HEK293 (cell line): ENCODE measurements at regions not wholly inside any gene's neighbourhood (a gene's known extent, or its start where the extent isn't known, plus 50 kb on each side); places are given as distances from the start of the nearest gene placed in this dataset.

Experiments
- CTCF ChIA-PET: fragments of 350-600 bp; formaldehyde crosslinking; extraction: SDS; loops from one replicate; lab custom pipeline; 2021; ENCODE audit warnings: antibody characterized with exemption; lab: Yijun Ruan, JAX
- POLR2A ChIA-PET: fragments of 300-600 bp; formaldehyde crosslinking; extraction: SDS; loops from one replicate; lab custom pipeline; 2020; ENCODE audit warnings: antibody characterized with exemption, inconsistent platforms; lab: Yijun Ruan, JAX
- H3K27ac ChIP-seq: fragments of 200-500 bp; sonication (Bioruptor generic); 2 replicates; pipeline ENCODE4 v1.5.1; 2014; ENCODE audit warnings: low read depth, low read length, control low read depth, inconsistent platforms; ENCODE audit errors: extremely low read depth
- H3K36me3 ChIP-seq, 2 experiments: fragments of 200-500 bp in 1 of 2; sonication (Bioruptor generic) in 1 of 2; 1 replicate in 1 of 2; 2 replicates in 1 of 2; pipeline ENCODE4 v1.5.1; 2014 to 2017; ENCODE audit warnings: inconsistent platforms in 2 of 2, low read length in 2 of 2; ENCODE audit not compliant: control insufficient read depth in 2 of 2, insufficient read depth in 1 of 2
- H3K4me1 ChIP-seq: fragments of 200-500 bp; sonication (Bioruptor generic); 2 replicates; pipeline ENCODE4 v1.5.1; 2014; ENCODE audit warnings: mild to moderate bottlenecking, low read length, inconsistent platforms; ENCODE audit not compliant: control insufficient read depth, insufficient read depth
- H3K4me3 ChIP-seq: 2 replicates; pipeline ENCODE4 v1.5.1; 2011; ENCODE audit warnings: low read depth, mild to moderate bottlenecking, control low read depth, low read length, moderate library complexity
- H3K9me3 ChIP-seq: fragments of 200-500 bp; sonication (Bioruptor generic); 2 replicates; pipeline ENCODE4 v1.5.1; 2014; ENCODE audit warnings: low read depth, low read length, inconsistent platforms; ENCODE audit not compliant: control insufficient read depth, insufficient read depth
- HOXC10 ChIP-seq: sonication (generic); formaldehyde crosslinking; IDR thresholded peaks from 2 replicates; pipeline ENCODE4 v1.8.1; 2023; ENCODE audit warnings: mild to moderate bottlenecking, missing genetic modification reagents
- PBX3 ChIP-seq: sonication (generic); formaldehyde crosslinking; IDR thresholded peaks from 2 replicates; pipeline ENCODE4 v1.8.1; 2022; ENCODE audit warnings: mild to moderate bottlenecking, moderate library complexity, missing genetic modification reagents
- REPIN1 ChIP-seq: fragments of 450-650 bp; formaldehyde crosslinking; IDR thresholded peaks from 2 replicates; pipeline ENCODE4 v1.5.1; 2017; ENCODE audit warnings: missing biosample characterization, missing genetic modification characterization, low read depth
- YY1 ChIP-seq: fragments of 450-650 bp; formaldehyde crosslinking; IDR thresholded peaks from 2 replicates; pipeline ENCODE4 v1.5.1; 2018; ENCODE audit warnings: missing biosample characterization, missing genetic modification characterization
- ZBTB20 ChIP-seq: fragments of 450-650 bp; formaldehyde crosslinking; IDR thresholded peaks from 2 replicates; pipeline ENCODE4 v1.5.1; 2016; ENCODE audit warnings: missing biosample characterization, missing genetic modification characterization
- ZBTB26 ChIP-seq: fragments of 450-650 bp; formaldehyde crosslinking; optimal IDR thresholded peaks from 2 replicates; pipeline ENCODE3; 2016; ENCODE audit warnings: missing biosample characterization, mild to moderate bottlenecking, missing genetic modification characterization
- ZBTB48 ChIP-seq: fragments of 450-650 bp; formaldehyde crosslinking; IDR thresholded peaks from 2 replicates; pipeline ENCODE4 v1.5.1; 2016; ENCODE audit warnings: missing biosample characterization, missing genetic modification characterization
- ZFHX2 ChIP-seq: fragments of 450-650 bp; formaldehyde crosslinking; conservative IDR thresholded peaks from 2 replicates; pipeline ENCODE4 v1.5.1; 2016; ENCODE audit warnings: missing biosample characterization, missing genetic modification characterization
- ZFP37 ChIP-seq: fragments of 450-650 bp; formaldehyde crosslinking; IDR thresholded peaks from 2 replicates; pipeline ENCODE4 v1.5.1; 2016; ENCODE audit warnings: missing biosample characterization, missing genetic modification characterization
- ZNF157 ChIP-seq: fragments of 450-650 bp; formaldehyde crosslinking; IDR thresholded peaks from 2 replicates; pipeline ENCODE4 v1.5.1; 2016; ENCODE audit warnings: missing biosample characterization, missing genetic modification characterization
- ZNF175 ChIP-seq: fragments of 450-650 bp; formaldehyde crosslinking; IDR thresholded peaks from 2 replicates; pipeline ENCODE4 v1.5.1; 2016; ENCODE audit warnings: missing biosample characterization, missing genetic modification characterization
- ZNF274 ChIP-seq, 2 experiments: fragments of 200-500 bp in 1 of 2; fragments of 450-650 bp in 1 of 2; sonication (Bioruptor generic) in 1 of 2; formaldehyde crosslinking in 1 of 2; IDR thresholded peaks; 2 replicates each; pipeline versions ENCODE4 v1.5.1 to v1.6.1; 2014 to 2016; ENCODE audit warnings: borderline replicate concordance in 1 of 2, inconsistent platforms in 1 of 2, low read length in 1 of 2, missing biosample characterization in 1 of 2, missing genetic modification characterization in 1 of 2
- ZNF561 ChIP-seq: fragments of 450-650 bp; IDR thresholded peaks from 2 replicates; pipeline ENCODE4 v1.5.1; 2018; ENCODE audit warnings: missing biosample characterization, missing genetic modification characterization, borderline replicate concordance
- ZNF776 ChIP-seq: fragments of 450-650 bp; formaldehyde crosslinking; IDR thresholded peaks from 2 replicates; pipeline ENCODE4 v1.5.0; 2017; ENCODE audit warnings: missing biosample characterization, missing genetic modification characterization, borderline replicate concordance
- ZXDB ChIP-seq: fragments of 450-650 bp; formaldehyde crosslinking; IDR thresholded peaks from 2 replicates; pipeline ENCODE4 v1.5.1; 2016; ENCODE audit warnings: missing biosample characterization, missing genetic modification characterization
- TF ChIP-seq, protein P1 (sequence below): fragments of 450-650 bp; formaldehyde crosslinking; IDR thresholded peaks from 2 replicates; pipeline ENCODE4 v1.5.1; 2016; ENCODE audit warnings: missing biosample characterization, missing genetic modification characterization
- TF ChIP-seq, protein P2 (sequence below): fragments of 450-650 bp; formaldehyde crosslinking; IDR thresholded peaks from 2 replicates; pipeline ENCODE4 v1.5.1; 2016; ENCODE audit warnings: missing biosample characterization, missing genetic modification characterization, borderline replicate concordance

GRCh38 chr4:19039816-19040215 is 1018.3 kb upstream of the LCORL start:
- POLR2A ChIA-PET: no interaction called here
- TF ChIP-seq ZNF274 (IDR thresholded peaks at IDR 0.05; ENCODE audit: low read length) (no peak), ZNF274 (tag by site-specific recombination; IDR thresholded peaks at IDR 0.05; ENCODE audit: borderline replicate concordance) (no peak), ZNF561 (tag by site-specific recombination) (no peak), ZXDB (tag by site-specific recombination) (no peak), ZNF175 (tag by site-specific recombination) (no peak)
- H3K36me3 ChIP-seq: no peaks in the 10 kb centered on the region
- H3K4me1 ChIP-seq: no peaks in the 10 kb centered on the region
- CTCF ChIA-PET: interaction anchor here (0.7 kb wide), 1 partner anchor 889 kb away, joined by 3 read pairs; no protein-coding TSS in a partner anchor
- no peaks in the 10 kb centered on the region for H3K9me3 ChIP-seq
- no peak overlapping the region for H3K4me3 ChIP-seq
- H3K27ac ChIP-seq: no peak overlapping the region

DNA sequence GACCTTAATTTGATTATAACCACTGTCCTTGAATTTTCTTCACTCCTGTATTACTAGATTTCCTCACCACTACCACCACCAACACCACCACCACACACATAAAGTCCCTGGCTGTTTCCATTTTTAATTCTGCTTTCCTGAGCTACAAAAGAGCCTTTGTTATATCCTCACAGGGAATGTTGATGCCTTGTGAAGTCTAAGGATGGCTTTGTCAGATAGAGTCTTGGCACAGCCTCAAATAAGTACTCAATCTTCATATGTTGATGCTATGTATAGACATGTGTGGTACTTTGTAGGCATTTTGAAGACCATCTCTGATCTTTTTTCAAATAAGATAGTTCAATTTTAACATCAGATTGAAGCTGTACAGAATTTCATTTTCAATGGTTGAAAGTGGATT is 1016.7 kb upstream of the LCORL start:
- POLR2A ChIA-PET: no interaction called here
- TF ChIP-seq ZFP37 (tag by site-specific recombination): no peak
- TF ChIP-seq ZNF776 (tag by site-specific recombination): no peak
- no peak for TF ChIP-seq ZFHX2 (tag by site-specific recombination)
- TF ChIP-seq PBX3: no peak
- TF ChIP-seq, all 188 proteins: peak for 0

DNA sequence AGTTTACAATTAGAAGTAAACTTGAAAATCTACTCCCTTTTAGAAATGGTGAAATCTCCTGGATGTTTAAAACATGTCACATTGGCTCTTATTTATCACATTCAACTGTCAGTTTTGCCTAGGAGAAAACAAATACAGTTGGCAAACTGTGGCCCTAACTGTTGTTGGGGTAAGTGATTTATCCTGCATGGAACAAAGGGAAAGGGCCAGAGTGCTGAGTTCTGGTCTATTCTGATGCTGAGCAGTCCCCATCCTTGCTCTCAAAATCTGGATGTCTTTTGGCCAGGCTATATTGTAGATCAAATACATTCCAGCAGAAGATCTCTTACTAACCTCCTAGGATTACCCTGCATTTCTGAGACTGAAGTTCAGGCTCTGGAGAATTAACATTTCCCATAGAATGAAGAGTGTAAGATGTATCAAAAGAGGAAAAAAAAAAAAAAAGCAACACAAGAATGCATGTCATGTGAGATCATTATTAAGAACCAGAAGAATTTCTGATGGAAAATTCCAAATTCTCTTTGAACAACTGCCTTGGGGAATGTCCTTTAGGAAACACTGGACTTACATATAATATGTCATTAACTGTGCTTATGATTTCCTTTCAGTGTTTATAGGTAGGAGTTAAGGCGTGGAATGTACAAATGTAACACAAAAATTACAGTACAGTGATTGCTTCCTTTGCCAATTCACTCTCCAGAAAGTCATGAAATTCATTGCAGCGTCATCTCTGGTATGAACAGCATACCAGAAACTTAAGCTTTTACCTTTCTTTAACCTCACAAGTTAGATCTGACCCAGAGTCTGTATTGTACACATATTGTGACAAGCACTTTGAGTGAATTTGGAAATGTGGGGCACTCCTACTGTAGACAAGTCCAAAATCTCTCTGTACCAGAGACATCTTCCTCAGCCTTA is 1012.5 kb upstream of the LCORL start:
- CTCF ChIA-PET: no interaction called here

More for the DNA sequence above, 1016.7 kb upstream of the LCORL start:
- CTCF ChIA-PET: interaction anchor here (0.6 kb wide), 1 partner anchor 71 kb away, joined by 3 read pairs; no protein-coding TSS in a partner anchor
- no peaks in the 10 kb centered on the region for H3K4me1 ChIP-seq
- H3K36me3 ChIP-seq: no peaks in the 10 kb centered on the region
- H3K27ac ChIP-seq: no peak overlapping the region
- no peak overlapping the region for H3K4me3 ChIP-seq
- no peaks in the 10 kb centered on the region for H3K9me3 ChIP-seq

More for the DNA sequence above, 1012.5 kb upstream of the LCORL start:
- Histone ChIP-seq H3K4me1 (no peaks in the 10 kb centered on the region), H3K27ac (no peak overlapping the region), H3K36me3 (no peaks in the 10 kb centered on the region), H3K4me3 (no peak overlapping the region), H3K9me3 (no peaks in the 10 kb centered on the region)
- POLR2A ChIA-PET: no interaction called here
- no peak for TF ChIP-seq HOXC10 (CRISPR knock-in tag)
- TF ChIP-seq, protein P1, sequence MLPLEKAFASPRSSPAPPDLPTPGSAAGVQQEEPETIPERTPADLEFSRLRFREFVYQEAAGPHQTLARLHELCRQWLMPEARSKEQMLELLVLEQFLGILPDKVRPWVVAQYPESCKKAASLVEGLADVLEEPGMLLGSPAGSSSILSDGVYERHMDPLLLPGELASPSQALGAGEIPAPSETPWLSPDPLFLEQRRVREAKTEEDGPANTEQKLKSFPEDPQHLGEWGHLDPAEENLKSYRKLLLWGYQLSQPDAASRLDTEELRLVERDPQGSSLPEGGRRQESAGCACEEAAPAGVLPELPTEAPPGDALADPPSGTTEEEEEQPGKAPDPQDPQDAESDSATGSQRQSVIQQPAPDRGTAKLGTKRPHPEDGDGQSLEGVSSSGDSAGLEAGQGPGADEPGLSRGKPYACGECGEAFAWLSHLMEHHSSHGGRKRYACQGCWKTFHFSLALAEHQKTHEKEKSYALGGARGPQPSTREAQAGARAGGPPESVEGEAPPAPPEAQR (tag by site-specific recombination): no peak
- TF ChIP-seq, protein P2, sequence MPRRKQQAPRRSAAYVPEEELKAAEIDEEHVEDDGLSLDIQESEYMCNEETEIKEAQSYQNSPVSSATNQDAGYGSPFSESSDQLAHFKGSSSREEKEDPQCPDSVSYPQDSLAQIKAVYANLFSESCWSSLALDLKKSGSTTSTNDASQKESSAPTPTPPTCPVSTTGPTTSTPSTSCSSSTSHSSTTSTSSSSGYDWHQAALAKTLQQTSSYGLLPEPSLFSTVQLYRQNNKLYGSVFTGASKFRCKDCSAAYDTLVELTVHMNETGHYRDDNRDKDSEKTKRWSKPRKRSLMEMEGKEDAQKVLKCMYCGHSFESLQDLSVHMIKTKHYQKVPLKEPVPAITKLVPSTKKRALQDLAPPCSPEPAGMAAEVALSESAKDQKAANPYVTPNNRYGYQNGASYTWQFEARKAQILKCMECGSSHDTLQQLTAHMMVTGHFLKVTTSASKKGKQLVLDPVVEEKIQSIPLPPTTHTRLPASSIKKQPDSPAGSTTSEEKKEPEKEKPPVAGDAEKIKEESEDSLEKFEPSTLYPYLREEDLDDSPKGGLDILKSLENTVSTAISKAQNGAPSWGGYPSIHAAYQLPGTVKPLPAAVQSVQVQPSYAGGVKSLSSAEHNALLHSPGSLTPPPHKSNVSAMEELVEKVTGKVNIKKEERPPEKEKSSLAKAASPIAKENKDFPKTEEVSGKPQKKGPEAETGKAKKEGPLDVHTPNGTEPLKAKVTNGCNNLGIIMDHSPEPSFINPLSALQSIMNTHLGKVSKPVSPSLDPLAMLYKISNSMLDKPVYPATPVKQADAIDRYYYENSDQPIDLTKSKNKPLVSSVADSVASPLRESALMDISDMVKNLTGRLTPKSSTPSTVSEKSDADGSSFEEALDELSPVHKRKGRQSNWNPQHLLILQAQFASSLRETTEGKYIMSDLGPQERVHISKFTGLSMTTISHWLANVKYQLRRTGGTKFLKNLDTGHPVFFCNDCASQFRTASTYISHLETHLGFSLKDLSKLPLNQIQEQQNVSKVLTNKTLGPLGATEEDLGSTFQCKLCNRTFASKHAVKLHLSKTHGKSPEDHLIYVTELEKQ (tag by site-specific recombination): no peak
- no peak for TF ChIP-seq ZBTB48 (tag by site-specific recombination)
- TF ChIP-seq REPIN1 (tag by site-specific recombination): no peak
- no peak for TF ChIP-seq ZBTB26 (tag by site-specific recombination)
- TF ChIP-seq ZNF157 (tag by site-specific recombination): no peak
- TF ChIP-seq YY1 (tag by site-specific recombination): no peak
- no peak for TF ChIP-seq ZBTB20 (tag by site-specific recombination)
